BJ (cell line): ENCODE measurements at regions not wholly inside any gene's neighbourhood (a gene's known extent, or its start where the extent isn't known, plus 50 kb on each side); places are given as distances from the start of the nearest gene placed in this dataset.

Source experiments
- CTCF ChIA-PET: fragments of 350-600 bp; formaldehyde crosslinking; extraction: SDS; loops from one replicate; lab custom pipeline; 2021; ENCODE audit warnings: antibody characterized with exemption, inconsistent platforms; lab: Yijun Ruan, JAX
- POLR2A ChIA-PET: fragments of 300-600 bp; sonication (Branson Sonifier 250); formaldehyde crosslinking; extraction: SDS; loops from one replicate; lab custom pipeline; 2021; ENCODE audit warnings: antibody characterized with exemption; lab: Charles Lee
- DNase-seq: peaks from one replicate; pipeline ENCODE4 v3.0.0-alpha.2; 2011; ENCODE audit warnings: low read depth
- H3K27me3 ChIP-seq: 2 replicates; pipeline ENCODE4 v1.6.0; 2011; ENCODE audit warnings: low read length; ENCODE audit not compliant: control insufficient read depth, insufficient read depth
- H3K36me3 ChIP-seq: 2 replicates; pipeline ENCODE4 v1.5.1; 2011; ENCODE audit warnings: low read length; ENCODE audit not compliant: control insufficient read depth, insufficient read depth
- H3K4me3 ChIP-seq: 2 replicates; pipeline ENCODE4 v1.5.1; 2011; ENCODE audit warnings: low read depth, mild to moderate bottlenecking, control low read depth, low read length
- CTCF ChIP-seq: IDR thresholded peaks from 2 replicates; pipeline ENCODE4 v1.5.1; 2011; ENCODE audit warnings: low read depth, mild to moderate bottlenecking, control low read depth, inconsistent platforms, low read length, moderate library complexity; ENCODE audit not compliant: insufficient read depth

- CTCF ChIA-PET, result no interaction called here
- TF ChIP-seq CTCF, result no peak
- Histone ChIP-seq H3K36me3 (no peaks in the 10 kb centered on the region), H3K27me3 (no peaks in the 10 kb centered on the region), H3K4me3 (no peak overlapping the region)
- no peak for DNase-seq
- POLR2A ChIA-PET, result no interaction called here
Measured at GRCh38 chr3:118354556-118354955, 680.1 kb downstream of the IGSF11 start.

- Histone ChIP-seq H3K4me3 (no peak overlapping the region), H3K27me3 (no peaks in the 10 kb centered on the region), H3K36me3 (no peaks in the 10 kb centered on the region)
- DNase-seq, result no peak
- CTCF ChIA-PET, result no interaction called here
- TF ChIP-seq CTCF, result no peak
- POLR2A ChIA-PET, result no interaction called here
Measured at GRCh38 chr3:118369892-118370491, 664.7 kb downstream of the IGSF11 start.

- ChIA-PET CTCF (no interaction called here), POLR2A (no interaction called here)
- no peak for TF ChIP-seq CTCF
- Histone ChIP-seq H3K36me3 (no peaks in the 10 kb centered on the region), H3K27me3 (no peaks in the 10 kb centered on the region), H3K4me3 (no peak overlapping the region)
- no peak for DNase-seq
Measured at GRCh38 chr3:118380576-118380975, 654.1 kb downstream of the IGSF11 start.

- no peak for DNase-seq
- ChIA-PET CTCF (no interaction called here), POLR2A (no interaction called here)
- no peak for TF ChIP-seq CTCF
- no peaks in the 10 kb centered on the region for H3K27me3 ChIP-seq
- H3K4me3 ChIP-seq, result no peak overlapping the region
- no peaks in the 10 kb centered on the region for H3K36me3 ChIP-seq
Measured at GRCh38 chr3:118396491-118396890, 638.2 kb downstream of the IGSF11 start.

GRCh38 chr3:118400086-118400485, 634.6 kb downstream of the IGSF11 start:
- CTCF ChIA-PET, result no interaction called here
- H3K27me3 ChIP-seq, result no peaks in the 10 kb centered on the region
- POLR2A ChIA-PET, result no interaction called here
- H3K4me3 ChIP-seq, result no peak overlapping the region
- no peak for DNase-seq
- no peaks in the 10 kb centered on the region for H3K36me3 ChIP-seq
- no peak for TF ChIP-seq CTCF
